GM23338 (cell line): ENCODE measurements at regions not wholly inside any gene's neighbourhood (a gene's known extent, or its start where the extent isn't known, plus 50 kb on each side); places are given as distances from the start of the nearest gene placed in this dataset.

Experiments
- ATAC-seq: fragments of 200-7000 bp; cut with Tn5 transposase; 3 replicates; pipeline ENCODE4 v1.9.1; 2020
- DNase-seq: peaks from one replicate; pipeline ENCODE4 v3.0.0-alpha.2; 2015; ENCODE audit warnings: low spot score
- H2AFZ ChIP-seq: fragments of 200-600 bp; sonication (generic); 2 replicates; pipeline ENCODE4 v1.8.0; 2016; ENCODE audit warnings: antibody characterized with exemption, mild to moderate bottlenecking, moderate library complexity
- H3F3A ChIP-seq: fragments of 200-600 bp; sonication (generic); replicated peaks from 2 replicates; pipeline ENCODE4 v1.8.0; 2017; ENCODE audit warnings: antibody characterized with exemption, mixed run types, low read depth
- H3K27ac ChIP-seq: fragments of 200-600 bp; sonication (generic); 2 replicates; pipeline ENCODE4 v1.6.1; 2016; ENCODE audit warnings: low read depth
- H3K27me3 ChIP-seq: fragments of 200-600 bp; sonication (generic); 2 replicates; pipeline ENCODE4 v1.8.0; 2016; ENCODE audit warnings: mild to moderate bottlenecking, mixed run types, moderate library complexity; ENCODE audit not compliant: insufficient read depth
- H3K36me3 ChIP-seq: fragments of 200-600 bp; sonication (generic); 2 replicates; pipeline ENCODE4 v1.8.0; 2016; ENCODE audit warnings: mild to moderate bottlenecking; ENCODE audit not compliant: insufficient read depth
- H3K4me1 ChIP-seq: fragments of 200-600 bp; sonication (generic); 2 replicates; pipeline ENCODE4 v1.8.0; 2016; ENCODE audit warnings: mild to moderate bottlenecking, moderate library complexity; ENCODE audit not compliant: insufficient read depth
- H3K4me2 ChIP-seq: fragments of 200-600 bp; sonication (generic); 2 replicates; pipeline ENCODE4 v1.7.1; 2017; ENCODE audit warnings: mixed run types
- H3K4me3 ChIP-seq: fragments of 200-600 bp; sonication (generic); 2 replicates; pipeline ENCODE4 v1.6.1; 2016; ENCODE audit warnings: mixed run types
- H3K79me2 ChIP-seq: fragments of 200-600 bp; sonication (generic); replicated peaks from 2 replicates; pipeline ENCODE4 v1.8.0; 2017; ENCODE audit warnings: mild to moderate bottlenecking; ENCODE audit not compliant: insufficient read depth
- H3K9me2 ChIP-seq: fragments of 200-600 bp; sonication (generic); 2 replicates; pipeline ENCODE4 v1.8.0; 2017; ENCODE audit not compliant: insufficient read depth
- H4K20me1 ChIP-seq: fragments of 200-600 bp; sonication (generic); replicated peaks from 2 replicates; pipeline ENCODE4 v1.8.0; 2017; ENCODE audit warnings: mild to moderate bottlenecking; ENCODE audit not compliant: insufficient read depth
- H3K27ac Mint-ChIP-seq: 2 replicates; pipeline ENCODE4 v1.8.0; 2020; ENCODE audit warnings: inconsistent platforms, mild to moderate bottlenecking, moderate library complexity, mixed read lengths
- H3K27me3 Mint-ChIP-seq: 3 replicates; pipeline ENCODE4 v1.8.0; 2022; ENCODE audit warnings: low read depth, mild to moderate bottlenecking, moderate library complexity, mixed read lengths, inconsistent platforms; ENCODE audit not compliant: insufficient read depth, poor library complexity
- H3K36me3 Mint-ChIP-seq: 3 replicates; pipeline ENCODE4 v1.8.0; 2021; ENCODE audit warnings: low read depth, mild to moderate bottlenecking, inconsistent platforms, moderate library complexity, mixed read lengths
- H3K4me1 Mint-ChIP-seq: 3 replicates; pipeline ENCODE4 v1.8.0; 2020; ENCODE audit warnings: mild to moderate bottlenecking, inconsistent platforms, mixed read lengths
- H3K4me3 Mint-ChIP-seq: 3 replicates; pipeline ENCODE4 v1.8.0; 2021; ENCODE audit warnings: moderate library complexity, mild to moderate bottlenecking, inconsistent platforms, mixed read lengths
- H3K9me3 Mint-ChIP-seq: 3 replicates; pipeline ENCODE4 v1.8.0; 2020; ENCODE audit warnings: moderate library complexity, mild to moderate bottlenecking, inconsistent platforms, mixed read lengths
- CREB1 ChIP-seq: fragments of 250-450 bp; sonication (Bioruptor Pico); IDR thresholded peaks from 2 replicates; pipeline ENCODE4 v1.5.0; 2020; ENCODE audit warnings: low read depth, mild to moderate bottlenecking, moderate library complexity
- EZH2 ChIP-seq: fragments of 200-600 bp; sonication (generic); IDR thresholded peaks from one replicate; pipeline ENCODE4 v1.8.0; 2017; ENCODE audit warnings: antibody characterized with exemption, mild to moderate bottlenecking, low read depth; ENCODE audit not compliant: unreplicated experiment
- EZH2phosphoT487 ChIP-seq: fragments of 200-600 bp; sonication (generic); IDR thresholded peaks from one replicate; pipeline ENCODE4 v1.8.1; 2018; ENCODE audit warnings: antibody characterized with exemption; ENCODE audit not compliant: unreplicated experiment
- JUNB ChIP-seq: IDR thresholded peaks from one replicate; pipeline ENCODE4 v1.6.1; 2016; ENCODE audit warnings: antibody characterized with exemption; ENCODE audit not compliant: unreplicated experiment
- NANOG ChIP-seq: IDR thresholded peaks from 2 replicates; pipeline ENCODE4 v1.6.1; 2016; ENCODE audit warnings: antibody characterized with exemption, borderline replicate concordance
- POLR2AphosphoS5 ChIP-seq: IDR thresholded peaks from 2 replicates; pipeline ENCODE4 v1.6.1; 2016; ENCODE audit warnings: antibody characterized with exemption, low read depth
- REST ChIP-seq: IDR thresholded peaks from one replicate; pipeline ENCODE4 v1.6.1; 2018; ENCODE audit warnings: antibody characterized with exemption; ENCODE audit not compliant: unreplicated experiment
- STAT1 ChIP-seq: IDR thresholded peaks from one replicate; pipeline ENCODE4 v1.6.1; 2016; ENCODE audit warnings: antibody characterized with exemption; ENCODE audit not compliant: unreplicated experiment
- ZNF114 ChIP-seq: fragments of 250-450 bp; sonication (Bioruptor Pico); IDR thresholded peaks from 2 replicates; pipeline ENCODE4 v1.5.0; 2020; ENCODE audit warnings: mild to moderate bottlenecking, moderate library complexity
- ZNF331 ChIP-seq: fragments of 250-450 bp; sonication (Bioruptor Pico); IDR thresholded peaks from 2 replicates; pipeline ENCODE4 v1.5.0; 2020; ENCODE audit warnings: low read depth, mild to moderate bottlenecking, moderate library complexity
- TF ChIP-seq, protein P1 (sequence below), 2 experiments: fragments of 200-600 bp in 1 of 2; sonication (generic) in 1 of 2; conservative IDR thresholded peaks; 2 replicates each; pipeline versions ENCODE4 v1.5.1 to v1.6.1; 2016 to 2017; ENCODE audit warnings: antibody characterized with exemption in 2 of 2, low read depth in 2 of 2, mild to moderate bottlenecking in 2 of 2, moderate library complexity in 1 of 2
- TF ChIP-seq, protein P2 (sequence below): IDR thresholded peaks from 2 replicates; pipeline ENCODE4 v1.6.1; 2016; ENCODE audit warnings: antibody characterized with exemption

DNA sequence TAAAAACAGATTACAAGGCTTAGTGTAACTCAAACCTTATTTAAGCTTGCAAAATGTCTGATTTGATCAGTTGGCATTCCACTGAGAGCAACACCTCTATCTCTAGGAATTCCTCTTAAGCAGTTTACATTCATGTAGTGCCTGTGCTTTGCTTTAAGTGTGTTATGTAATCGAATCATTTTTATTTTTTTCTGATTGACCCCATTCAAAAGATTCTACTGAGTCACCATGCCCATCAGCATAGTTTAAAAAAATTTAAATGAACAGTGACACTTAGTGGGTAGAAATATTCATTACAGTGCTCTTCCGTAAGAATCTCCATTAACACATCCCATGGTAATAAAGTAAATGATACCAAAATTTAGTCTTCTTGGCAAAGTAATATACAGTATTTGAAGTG, 67.8 kb upstream of the SLC4A10 start:
- Histone ChIP-seq H3K4me3 (no peak overlapping the region), H3F3A (no peaks in the 10 kb centered on the region), H4K20me1 (no peaks in the 10 kb centered on the region), H3K27me3 (no peaks in the 10 kb centered on the region), H3K36me3 (no peaks in the 10 kb centered on the region), H3K27ac (no peak overlapping the region), H3K4me1 (no peaks in the 10 kb centered on the region), H2AFZ (peak overlapping the region; percentile 16; the same call in 1 of the 2 replicates), H3K9me2 (no peaks in the 10 kb centered on the region), H3K4me2 (no peak overlapping the region), H3K79me2 (no peaks in the 10 kb centered on the region)
- Mint-ChIP-seq H3K4me1 (peaks cover 7% of the 10 kb centered on the region; the same call in 2 of the 3 replicates), H3K9me3 (0 out of 3 replicates have a peak, but pooled peaks cover 3% of the 10 kb centered on the region), H3K27me3 (peaks cover 2% of the 10 kb centered on the region), H3K36me3 (no peaks in the 10 kb centered on the region), H3K27ac (no peak overlapping the region; the same call in 1 of the 2 replicates), H3K4me3 (no peak overlapping the region)
- TF ChIP-seq STAT1: no peak
- TF ChIP-seq, protein P1, sequence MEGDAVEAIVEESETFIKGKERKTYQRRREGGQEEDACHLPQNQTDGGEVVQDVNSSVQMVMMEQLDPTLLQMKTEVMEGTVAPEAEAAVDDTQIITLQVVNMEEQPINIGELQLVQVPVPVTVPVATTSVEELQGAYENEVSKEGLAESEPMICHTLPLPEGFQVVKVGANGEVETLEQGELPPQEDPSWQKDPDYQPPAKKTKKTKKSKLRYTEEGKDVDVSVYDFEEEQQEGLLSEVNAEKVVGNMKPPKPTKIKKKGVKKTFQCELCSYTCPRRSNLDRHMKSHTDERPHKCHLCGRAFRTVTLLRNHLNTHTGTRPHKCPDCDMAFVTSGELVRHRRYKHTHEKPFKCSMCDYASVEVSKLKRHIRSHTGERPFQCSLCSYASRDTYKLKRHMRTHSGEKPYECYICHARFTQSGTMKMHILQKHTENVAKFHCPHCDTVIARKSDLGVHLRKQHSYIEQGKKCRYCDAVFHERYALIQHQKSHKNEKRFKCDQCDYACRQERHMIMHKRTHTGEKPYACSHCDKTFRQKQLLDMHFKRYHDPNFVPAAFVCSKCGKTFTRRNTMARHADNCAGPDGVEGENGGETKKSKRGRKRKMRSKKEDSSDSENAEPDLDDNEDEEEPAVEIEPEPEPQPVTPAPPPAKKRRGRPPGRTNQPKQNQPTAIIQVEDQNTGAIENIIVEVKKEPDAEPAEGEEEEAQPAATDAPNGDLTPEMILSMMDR (conservative IDR thresholded peaks at IDR 0.05; ENCODE audit: low read depth in 2 of 2): peak; percentile 30 to 49; a peak in 3 of 4 replicates
- no peak for ATAC-seq
- DNase-seq: no peak

DNA sequence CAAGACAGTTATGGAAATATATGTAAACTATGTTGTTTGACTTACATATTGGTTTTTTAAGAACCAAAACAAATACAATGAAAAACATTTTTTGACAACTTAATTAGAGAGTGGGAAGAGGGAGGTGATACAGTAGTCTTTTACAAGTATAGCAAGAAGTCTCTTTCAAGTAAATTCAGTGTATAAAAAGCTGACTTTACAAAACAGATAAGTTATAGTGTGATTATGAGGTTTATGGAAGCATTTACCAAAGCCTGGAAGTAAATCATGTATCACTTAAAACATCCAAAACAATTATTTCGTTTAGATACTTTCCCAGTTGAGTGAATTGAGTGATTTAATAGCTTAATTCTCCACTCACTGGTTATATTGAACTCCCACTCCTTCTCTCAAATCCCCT, 66.7 kb upstream of the SLC4A10 start:
- H3K4me3 ChIP-seq: no peak overlapping the region
- Mint-ChIP-seq H3K9me3 (peaks cover 9% of the 10 kb centered on the region; the same call in 2 of the 3 replicates), H3K4me3 (no peak overlapping the region), H3K27me3 (peaks cover 2% of the 10 kb centered on the region), H3K27ac (no peak overlapping the region), H3K4me1 (peaks cover 7% of the 10 kb centered on the region; the same call in 2 of the 3 replicates), H3K36me3 (peaks cover 6% of the 10 kb centered on the region; the same call in 2 of the 3 replicates)
- no peak overlapping the region for H3K4me2 ChIP-seq
- H3K79me2 ChIP-seq: no peaks in the 10 kb centered on the region
- H3K4me1 ChIP-seq: no peaks in the 10 kb centered on the region
- H4K20me1 ChIP-seq: no peaks in the 10 kb centered on the region
- DNase-seq (no peak), ATAC-seq (no peak)
- H3K27me3 ChIP-seq: no peaks in the 10 kb centered on the region
- 0 out of 2 replicates have a peak, but pooled peaks cover 4% of the 10 kb centered on the region for H3K9me2 ChIP-seq
- H3F3A ChIP-seq: no peaks in the 10 kb centered on the region
- H3K36me3 ChIP-seq: no peaks in the 10 kb centered on the region
- no peak overlapping the region for H3K27ac ChIP-seq
- H2AFZ ChIP-seq: no peak overlapping the region
- TF ChIP-seq STAT1 (no peak), NANOG (no peak), POLR2AphosphoS5 (no peak), CREB1 (CRISPR knock-in tag) (no peak), EZH2 (no peak), EZH2phosphoT487 (no peak), JUNB (no peak), REST (no peak), ZNF331 (no peak), ZNF114 (CRISPR knock-in tag) (no peak)
- TF ChIP-seq, protein P1 (conservative IDR thresholded peaks at IDR 0.05; ENCODE audit: low read depth in 2 of 2): no peak
- TF ChIP-seq, protein P2, sequence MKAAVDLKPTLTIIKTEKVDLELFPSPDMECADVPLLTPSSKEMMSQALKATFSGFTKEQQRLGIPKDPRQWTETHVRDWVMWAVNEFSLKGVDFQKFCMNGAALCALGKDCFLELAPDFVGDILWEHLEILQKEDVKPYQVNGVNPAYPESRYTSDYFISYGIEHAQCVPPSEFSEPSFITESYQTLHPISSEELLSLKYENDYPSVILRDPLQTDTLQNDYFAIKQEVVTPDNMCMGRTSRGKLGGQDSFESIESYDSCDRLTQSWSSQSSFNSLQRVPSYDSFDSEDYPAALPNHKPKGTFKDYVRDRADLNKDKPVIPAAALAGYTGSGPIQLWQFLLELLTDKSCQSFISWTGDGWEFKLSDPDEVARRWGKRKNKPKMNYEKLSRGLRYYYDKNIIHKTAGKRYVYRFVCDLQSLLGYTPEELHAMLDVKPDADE: no peak
